Suprapubic skin (tissue), 3 donors: ENCODE measurements at regions not wholly inside any gene's neighbourhood (a gene's known extent, or its start where the extent isn't known, plus 50 kb on each side); places are given as distances from the start of the nearest gene placed in this dataset.

Experiments
- CTCF ChIP-seq, 2 donors: fragments of 200-600 bp in 1 of 2; fragments of 450-650 bp in 1 of 2; sonication (generic) in 1 of 2; IDR thresholded peaks; one replicate each; pipeline ENCODE4 v1.5.1; 2016 to 2019; ENCODE audit warnings: antibody characterized with exemption in 2 of 2, mild to moderate bottlenecking in 1 of 2, moderate library complexity in 1 of 2
- POLR2A ChIP-seq, 2 donors: fragments of 450-650 bp; IDR thresholded peaks; one replicate each; pipeline ENCODE4 v1.6.1; 2017; ENCODE audit warnings: antibody characterized with exemption in 2 of 2, mild to moderate bottlenecking in 2 of 2, moderate library complexity in 2 of 2

DNA sequence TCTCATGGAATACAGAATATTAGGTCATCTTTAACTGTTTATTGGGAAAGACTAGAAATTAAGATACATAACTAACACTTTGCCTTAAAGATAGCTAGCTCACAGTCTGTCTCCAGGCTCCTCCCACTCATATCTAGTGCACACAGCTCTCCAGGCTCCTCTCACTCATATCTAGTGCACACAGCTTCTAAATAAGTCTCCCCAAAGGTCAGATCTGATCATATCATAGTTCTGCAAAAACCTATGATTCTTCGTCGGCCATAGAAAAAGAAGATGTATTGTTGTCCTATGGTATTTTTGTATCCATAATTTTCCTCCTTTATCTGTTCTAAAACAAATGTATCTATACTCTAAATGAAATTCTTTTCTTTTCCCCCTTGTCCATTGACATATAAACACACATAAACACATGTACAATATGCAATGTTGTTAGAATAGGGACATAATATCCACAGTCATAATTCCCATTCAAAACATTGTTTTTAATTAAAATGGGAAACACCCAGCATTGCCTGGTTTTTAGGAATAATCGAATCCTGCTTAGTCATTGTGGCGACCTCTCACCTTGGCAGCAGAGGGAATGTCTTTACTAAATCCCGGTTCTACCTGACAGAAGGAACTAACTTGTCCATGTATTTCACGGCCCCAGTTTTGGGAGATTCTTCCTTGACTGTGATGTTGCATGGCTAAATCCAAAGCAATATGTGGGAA is 1282.0 kb downstream of the PCDH7 start:
- TF ChIP-seq CTCF (IDR thresholded peaks at IDR 0.05) (no peak), POLR2A (IDR thresholded peaks at IDR 0.05) (no peak)
